Tibial nerve (tissue), 4 donors: ENCODE measurements at regions not wholly inside any gene's neighbourhood (a gene's known extent, or its start where the extent isn't known, plus 50 kb on each side); places are given as distances from the start of the nearest gene placed in this dataset.

Experiments
- DNase-seq, 2 donors: peaks; one replicate each; pipeline ENCODE4 v3.0.0-alpha.2; 2019; ENCODE audit warnings: low spot score in 2 of 2
- H3K27ac ChIP-seq, 4 donors: fragments of 200-600 bp; sonication (generic) in 3 of 4; one replicate each; pipeline ENCODE4 v1.5.1; 2017 to 2019; ENCODE audit warnings: mild to moderate bottlenecking in 1 of 4
- H3K27me3 ChIP-seq, 2 donors: fragments of 200-600 bp; sonication (generic) in 1 of 2; one replicate each; pipeline versions ENCODE4 v1.5.1 to v1.6.0; 2017 to 2019
- H3K36me3 ChIP-seq, 3 donors: fragments of 200-600 bp; sonication (generic); one replicate each; pipeline ENCODE4 v1.5.1; 2018 to 2019
- H3K4me1 ChIP-seq, 4 donors: fragments of 200-600 bp; sonication (generic) in 3 of 4; one replicate each; pipeline ENCODE4 v1.5.1; 2017 to 2019
- H3K4me3 ChIP-seq, 4 donors: fragments of 200-600 bp; sonication (generic) in 3 of 4; one replicate each; pipeline ENCODE4 v1.5.1; 2017 to 2019; ENCODE audit warnings: mild to moderate bottlenecking in 1 of 4, moderate library complexity in 1 of 4
- H3K9me3 ChIP-seq, 4 donors: fragments of 200-600 bp; sonication (generic) in 3 of 4; one replicate each; pipeline ENCODE4 v1.5.1; 2017 to 2019
- EP300 ChIP-seq, 2 donors: sonication (generic); formaldehyde crosslinking; IDR thresholded peaks; one replicate each; pipeline ENCODE4 v1.6.1; 2017; ENCODE audit warnings: antibody characterized with exemption in 2 of 2, mild to moderate bottlenecking in 1 of 2
- POLR2A ChIP-seq, 2 donors: fragments of 450-650 bp; IDR thresholded peaks; one replicate each; pipeline ENCODE4 v1.6.1; 2017; ENCODE audit warnings: antibody characterized with exemption in 2 of 2, mild to moderate bottlenecking in 2 of 2, moderate library complexity in 2 of 2
- WGBS, 2 donors: methylation state at CpG; one replicate each; pipeline ENCODE4 v1.1.5; 2018; 5-methylcytosine and 5-hydroxymethylcytosine counted together
- TF ChIP-seq, protein P1 (sequence below), 5 experiments: fragments of 200-600 bp in 3 of 5; fragments of 450-650 bp in 2 of 5; sonication (generic) in 3 of 5; IDR thresholded peaks; one replicate each; pipeline ENCODE4 v1.5.1; 2016 to 2019; ENCODE audit warnings: antibody characterized with exemption in 5 of 5, mild to moderate bottlenecking in 3 of 5, moderate library complexity in 2 of 5

- TF ChIP-seq EP300 (IDR thresholded peaks at IDR 0.05) (no peak), POLR2A (IDR thresholded peaks at IDR 0.05) (no peak)
- TF ChIP-seq, protein P1, sequence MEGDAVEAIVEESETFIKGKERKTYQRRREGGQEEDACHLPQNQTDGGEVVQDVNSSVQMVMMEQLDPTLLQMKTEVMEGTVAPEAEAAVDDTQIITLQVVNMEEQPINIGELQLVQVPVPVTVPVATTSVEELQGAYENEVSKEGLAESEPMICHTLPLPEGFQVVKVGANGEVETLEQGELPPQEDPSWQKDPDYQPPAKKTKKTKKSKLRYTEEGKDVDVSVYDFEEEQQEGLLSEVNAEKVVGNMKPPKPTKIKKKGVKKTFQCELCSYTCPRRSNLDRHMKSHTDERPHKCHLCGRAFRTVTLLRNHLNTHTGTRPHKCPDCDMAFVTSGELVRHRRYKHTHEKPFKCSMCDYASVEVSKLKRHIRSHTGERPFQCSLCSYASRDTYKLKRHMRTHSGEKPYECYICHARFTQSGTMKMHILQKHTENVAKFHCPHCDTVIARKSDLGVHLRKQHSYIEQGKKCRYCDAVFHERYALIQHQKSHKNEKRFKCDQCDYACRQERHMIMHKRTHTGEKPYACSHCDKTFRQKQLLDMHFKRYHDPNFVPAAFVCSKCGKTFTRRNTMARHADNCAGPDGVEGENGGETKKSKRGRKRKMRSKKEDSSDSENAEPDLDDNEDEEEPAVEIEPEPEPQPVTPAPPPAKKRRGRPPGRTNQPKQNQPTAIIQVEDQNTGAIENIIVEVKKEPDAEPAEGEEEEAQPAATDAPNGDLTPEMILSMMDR (IDR thresholded peaks at IDR 0.05), result no peak
- Histone ChIP-seq H3K9me3 (no peaks in the 10 kb centered on the region), H3K36me3 (no peaks in the 10 kb centered on the region), H3K27ac (no peak overlapping the region), H3K4me1 (no peaks in the 10 kb centered on the region), H3K4me3 (no peak overlapping the region), H3K27me3 (no peaks in the 10 kb centered on the region)
- no peak for DNase-seq
- 83 to 90% methylated on average over 1 of the region's 1 CpG for WGBS, 2 donors
Observed at GRCh38 chr13:31670831-31671617, 68.3 kb upstream of the RXFP2 start.

- Histone ChIP-seq H3K9me3 (no peaks in the 10 kb centered on the region), H3K27me3 (no peaks in the 10 kb centered on the region), H3K36me3 (no peaks in the 10 kb centered on the region), H3K27ac (no peak overlapping the region), H3K4me1 (no peaks in the 10 kb centered on the region), H3K4me3 (no peak overlapping the region)
- 90 to 91% methylated on average over 1 of the region's 1 CpG for WGBS, 2 donors
- DNase-seq, result no peak
- TF ChIP-seq, protein P1 (IDR thresholded peaks at IDR 0.05), result no peak
- no peak for TF ChIP-seq POLR2A (IDR thresholded peaks at IDR 0.05)
Observed at GRCh38 chr13:31674051-31674450, 65.3 kb upstream of the RXFP2 start.

GRCh38 chr13:31675440-31675953 is 63.8 kb upstream of the RXFP2 start:
- Histone ChIP-seq H3K36me3 (no peaks in the 10 kb centered on the region), H3K9me3 (no peaks in the 10 kb centered on the region), H3K27me3 (no peaks in the 10 kb centered on the region), H3K4me3 (no peak overlapping the region), H3K4me1 (no peaks in the 10 kb centered on the region), H3K27ac (no peak overlapping the region)
- DNase-seq, result no peak
- TF ChIP-seq EP300 (IDR thresholded peaks at IDR 0.05), result no peak
- no peak for TF ChIP-seq POLR2A (IDR thresholded peaks at IDR 0.05)
- TF ChIP-seq, protein P1 (IDR thresholded peaks at IDR 0.05), result no peak
- WGBS, 2 donors, result 66 to 78% methylated on average over 5 of the region's 5 CpGs

DNA sequence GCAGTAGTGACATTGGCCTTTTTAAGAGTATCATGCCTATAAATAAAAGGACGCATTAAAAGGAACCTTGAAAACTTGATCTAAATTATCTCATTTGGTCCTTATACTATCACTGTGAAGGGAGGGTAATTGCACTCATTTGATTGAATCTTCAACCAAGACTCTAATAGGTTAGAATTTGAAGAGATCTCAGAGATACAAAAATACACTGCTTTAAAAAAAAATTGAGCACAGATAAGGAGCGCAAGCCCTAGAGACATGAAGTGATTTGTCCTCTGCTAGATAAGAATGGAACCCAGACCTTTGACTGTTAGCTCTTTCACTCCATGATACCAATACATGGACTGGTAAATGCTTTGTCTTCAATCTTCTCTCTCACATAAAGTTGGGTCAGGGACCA is 58.2 kb upstream of the RXFP2 start:
- Histone ChIP-seq H3K27ac (no peak overlapping the region), H3K9me3 (no peaks in the 10 kb centered on the region), H3K4me3 (no peak overlapping the region), H3K36me3 (no peaks in the 10 kb centered on the region), H3K4me1 (no peaks in the 10 kb centered on the region), H3K27me3 (no peaks in the 10 kb centered on the region)
- no peak for DNase-seq
- TF ChIP-seq POLR2A (IDR thresholded peaks at IDR 0.05) (no peak), EP300 (IDR thresholded peaks at IDR 0.05) (no peak)
- TF ChIP-seq, protein P1 (IDR thresholded peaks at IDR 0.05), result no peak
- WGBS, 2 donors, result 94 to 96% methylated on average over 2 of the region's 2 CpGs

DNA sequence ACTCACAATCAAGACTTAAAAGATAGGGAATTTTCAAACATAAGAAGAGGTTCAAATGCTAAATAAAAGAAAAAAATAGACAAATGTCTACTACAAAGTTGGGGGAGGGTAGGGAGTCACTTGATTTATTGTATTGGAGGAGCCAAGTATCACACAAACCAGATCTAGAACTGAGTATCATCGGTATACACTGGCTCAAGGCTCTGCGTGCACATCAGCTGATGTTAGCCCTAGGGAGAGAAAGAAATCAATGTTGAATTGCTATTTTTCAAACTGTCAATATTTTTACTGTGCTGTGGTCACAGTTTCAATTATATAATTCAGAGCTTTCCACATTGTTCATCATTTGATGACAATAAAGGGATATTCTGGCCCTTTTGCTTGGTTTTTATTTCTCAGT is 54.9 kb upstream of the RXFP2 start:
- no peaks in the 10 kb centered on the region for H3K27me3 ChIP-seq
- 85 to 91% methylated on average over 2 of the region's 2 CpGs for WGBS, 2 donors
- no peaks in the 10 kb centered on the region for H3K36me3 ChIP-seq
- no peak overlapping the region for H3K27ac ChIP-seq
- no peak for DNase-seq
- no peaks in the 10 kb centered on the region for H3K9me3 ChIP-seq
- H3K4me1 ChIP-seq, result peaks cover 0 to 11% (median 0%) of the 10 kb centered on the region in 4 donors
- TF ChIP-seq, protein P1 (IDR thresholded peaks at IDR 0.05), result no peak
- no peak for TF ChIP-seq EP300 (IDR thresholded peaks at IDR 0.05)
- TF ChIP-seq POLR2A (IDR thresholded peaks at IDR 0.05), result no peak
- no peak overlapping the region for H3K4me3 ChIP-seq
